Mucosa of descending colon (tissue), 3 donors: ENCODE measurements at regions not wholly inside any gene's neighbourhood (a gene's known extent, or its start where the extent isn't known, plus 50 kb on each side); places are given as distances from the start of the nearest gene placed in this dataset.
"Not testable (repeated sequence)": the region's sequence is repeated elsewhere in the genome, so short reads cannot be mapped to it uniquely, and the experiment has no call there.

Experiments used
- ATAC-seq: fragments of 200-7000 bp; cut with Tn5 transposase; one replicate; pipeline ENCODE4 v1.9.1; 2020; ENCODE audit warnings: mild to moderate bottlenecking, moderate library complexity
- DNase-seq, 3 donors: peaks; one replicate each; pipeline ENCODE4 v3.0.0-alpha.2; 2020
- H3K36me3 ChIP-seq: fragments of 200-600 bp; one replicate; pipeline ENCODE4 v1.8.0; 2021; ENCODE audit warnings: low read depth, mild to moderate bottlenecking
- H3K4me1 ChIP-seq: fragments of 200-600 bp; one replicate; pipeline ENCODE4 v1.8.0; 2021; ENCODE audit warnings: low read depth, mild to moderate bottlenecking
- H3K4me3 ChIP-seq: fragments of 200-600 bp; one replicate; pipeline ENCODE4 v1.8.0; 2021; ENCODE audit warnings: mild to moderate bottlenecking
- H3K9me3 ChIP-seq: fragments of 200-600 bp; one replicate; pipeline ENCODE4 v1.8.0; 2021; ENCODE audit warnings: mild to moderate bottlenecking
- intact Hi-C, 2 donors: fragments of 100-400 bp; cut with DNase I in 1 of 2; cut with micrococcal nuclease in 1 of 2; formaldehyde crosslinking; loops; one replicate each; pipeline versions ENCODE4 v1.11.0 to v1.11.1; 2022; cut with DNase I, micrococcal nuclease
- TF ChIP-seq, protein P1 (sequence below): fragments of 200-600 bp; IDR thresholded peaks from one replicate; pipeline ENCODE4 v1.8.0; 2022; ENCODE audit warnings: antibody characterized with exemption, mild to moderate bottlenecking
- donor health status: DM: no; HTN: no; CAD: no; lungs with moderate emphysema.
- donor health status: DM: no; HTN: no; CAD: no.
- donor health status: DM: no; HTN: yes; CAD: no.

GRCh38 chr4:52157071-52157470 is 106.0 kb downstream of the SPATA18 start:
- H3K4me1 ChIP-seq, intact Hi-C loops, H3K4me3 ChIP-seq, DNase-seq, H3K9me3 ChIP-seq, ATAC-seq, H3K36me3 ChIP-seq: not testable (repeated sequence)

DNA sequence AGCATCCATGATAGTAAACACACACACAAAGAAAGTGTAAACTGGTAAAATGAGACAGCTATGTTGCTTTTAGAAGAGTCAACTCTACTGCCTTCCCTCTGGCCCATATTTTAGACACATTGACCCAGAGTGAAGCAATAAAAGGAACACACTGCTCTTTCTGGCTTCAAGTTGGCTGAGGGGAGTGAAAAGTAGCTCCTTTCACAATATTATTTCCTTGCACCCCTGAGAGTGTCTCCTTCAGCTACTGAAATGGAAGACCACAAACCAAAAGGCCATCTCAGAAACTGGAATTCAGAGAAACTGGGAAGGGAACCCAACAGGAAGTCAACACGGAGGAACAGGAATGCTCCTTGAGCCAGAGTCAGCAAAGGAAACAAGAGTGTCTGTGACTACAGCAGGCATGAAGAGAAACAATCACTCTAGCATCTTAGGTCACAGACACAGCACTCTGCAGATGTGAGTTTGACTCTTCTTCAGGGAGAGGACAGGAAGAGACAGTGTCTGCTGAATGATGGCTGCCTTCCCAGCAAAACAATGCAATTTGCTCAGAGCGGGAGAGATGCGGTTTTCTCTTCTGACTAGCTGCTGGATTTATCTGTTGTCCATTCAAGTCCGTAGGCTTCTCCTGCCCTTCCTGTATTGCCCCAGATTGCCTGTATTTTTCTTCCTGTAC is 106.7 kb downstream of the SPATA18 start:
- TF ChIP-seq, protein P1, sequence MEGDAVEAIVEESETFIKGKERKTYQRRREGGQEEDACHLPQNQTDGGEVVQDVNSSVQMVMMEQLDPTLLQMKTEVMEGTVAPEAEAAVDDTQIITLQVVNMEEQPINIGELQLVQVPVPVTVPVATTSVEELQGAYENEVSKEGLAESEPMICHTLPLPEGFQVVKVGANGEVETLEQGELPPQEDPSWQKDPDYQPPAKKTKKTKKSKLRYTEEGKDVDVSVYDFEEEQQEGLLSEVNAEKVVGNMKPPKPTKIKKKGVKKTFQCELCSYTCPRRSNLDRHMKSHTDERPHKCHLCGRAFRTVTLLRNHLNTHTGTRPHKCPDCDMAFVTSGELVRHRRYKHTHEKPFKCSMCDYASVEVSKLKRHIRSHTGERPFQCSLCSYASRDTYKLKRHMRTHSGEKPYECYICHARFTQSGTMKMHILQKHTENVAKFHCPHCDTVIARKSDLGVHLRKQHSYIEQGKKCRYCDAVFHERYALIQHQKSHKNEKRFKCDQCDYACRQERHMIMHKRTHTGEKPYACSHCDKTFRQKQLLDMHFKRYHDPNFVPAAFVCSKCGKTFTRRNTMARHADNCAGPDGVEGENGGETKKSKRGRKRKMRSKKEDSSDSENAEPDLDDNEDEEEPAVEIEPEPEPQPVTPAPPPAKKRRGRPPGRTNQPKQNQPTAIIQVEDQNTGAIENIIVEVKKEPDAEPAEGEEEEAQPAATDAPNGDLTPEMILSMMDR: no peak
- Histone ChIP-seq H3K9me3 (no peaks in the 10 kb centered on the region), H3K4me1 (no peaks in the 10 kb centered on the region), H3K36me3 (no peaks in the 10 kb centered on the region), H3K4me3 (no peak overlapping the region)
- intact Hi-C loops: no loop called here
- no peak for DNase-seq
- no peak for ATAC-seq

- Histone ChIP-seq H3K4me3 (no peak overlapping the region), H3K36me3 (no peaks in the 10 kb centered on the region)
- intact Hi-C loops: no loop called here
Observed at GRCh38 chr4:52160859-52161258, 109.8 kb downstream of the SPATA18 start.

GRCh38 chr4:52164116-52164515 is 113.0 kb downstream of the SPATA18 start:
- H3K36me3 ChIP-seq: no peaks in the 10 kb centered on the region
- intact Hi-C loops: no loop called here
- TF ChIP-seq, protein P1: no peak
- ATAC-seq (no peak), DNase-seq (no peak)
- no peaks in the 10 kb centered on the region for H3K4me1 ChIP-seq
- H3K4me3 ChIP-seq: no peak overlapping the region
- H3K9me3 ChIP-seq: no peaks in the 10 kb centered on the region

More at GRCh38 chr4:52160859-52161258, 109.8 kb downstream of the SPATA18 start:
- TF ChIP-seq, protein P1: no peak
- no peak for DNase-seq
- Histone ChIP-seq H3K9me3 (no peaks in the 10 kb centered on the region), H3K4me1 (no peaks in the 10 kb centered on the region)
- no peak for ATAC-seq

GRCh38 chr4:52172166-52172565 is 121.1 kb downstream of the SPATA18 start:
- TF ChIP-seq, protein P1: no peak
- no peaks in the 10 kb centered on the region for H3K36me3 ChIP-seq
- peak in 1 of 3 donors; percentile 47 for DNase-seq
- H3K4me1 ChIP-seq: no peaks in the 10 kb centered on the region
- ATAC-seq: no peak
- no peak overlapping the region for H3K4me3 ChIP-seq
- intact Hi-C loops: no loop called here
- H3K9me3 ChIP-seq: no peaks in the 10 kb centered on the region

- Histone ChIP-seq H3K4me1 (no peaks in the 10 kb centered on the region), H3K9me3 (no peaks in the 10 kb centered on the region), H3K36me3 (no peaks in the 10 kb centered on the region), H3K4me3 (no peak overlapping the region)
- DNase-seq: peak in 2 of 3 donors; percentile 33 to 42
- intact Hi-C loops: no loop called here
- ATAC-seq: no peak
- TF ChIP-seq, protein P1: no peak
Observed at GRCh38 chr4:52173470-52174045, 122.5 kb downstream of the SPATA18 start.
